HG02870 (cell line): ENCODE measurements at regions not wholly inside any gene's neighbourhood (a gene's known extent, or its start where the extent isn't known, plus 50 kb on each side); places are given as distances from the start of the nearest gene placed in this dataset.

Source experiments
- ATAC-seq: cut with Tn5 transposase; IDR thresholded peaks from one replicate; pipeline ENCODE4 v1.9.1; 2021; ENCODE audit warnings: mild to moderate bottlenecking, moderate library complexity; ENCODE audit not compliant: unreplicated experiment

GRCh38 chr19:31962561-31962996 lies 382.8 kb upstream of the ZNF507 start:
- ATAC-seq: no peak

- no peak for ATAC-seq
These were observed 381.7 kb upstream of the ZNF507 start for GRCh38 chr19:31963746-31964145.

GRCh38 chr19:31969016-31969415 lies 376.4 kb upstream of the ZNF507 start:
- ATAC-seq: no peak

GRCh38 chr19:31970027-31970461 lies 375.4 kb upstream of the ZNF507 start:
- no peak for ATAC-seq

- ATAC-seq: no peak
These were observed 371.1 kb upstream of the ZNF507 start for GRCh38 chr19:31974290-31974689.

- ATAC-seq: no peak
These were observed 370.5 kb upstream of the ZNF507 start for GRCh38 chr19:31974941-31975340.

GRCh38 chr19:31975461-31975860 lies 369.9 kb upstream of the ZNF507 start:
- ATAC-seq: no peak

GRCh38 chr19:31976775-31977536 lies 368.5 kb upstream of the ZNF507 start:
- ATAC-seq: no peak

- no peak for ATAC-seq
These were observed 366.0 kb upstream of the ZNF507 start for GRCh38 chr19:31979362-31979761.

GRCh38 chr19:31979949-31980670 lies 365.3 kb upstream of the ZNF507 start:
- ATAC-seq: no peak

- ATAC-seq: no peak
These were observed 364.6 kb upstream of the ZNF507 start for GRCh38 chr19:31980796-31981195.

GRCh38 chr19:31981545-31981944 lies 363.9 kb upstream of the ZNF507 start:
- ATAC-seq: no peak

GRCh38 chr19:31983647-31984046 lies 361.8 kb upstream of the ZNF507 start:
- no peak for ATAC-seq

- ATAC-seq: no peak
These were observed 360.3 kb upstream of the ZNF507 start for GRCh38 chr19:31985001-31985605.

- ATAC-seq: no peak
These were observed 358.5 kb upstream of the ZNF507 start for GRCh38 chr19:31986951-31987350.

GRCh38 chr19:31988256-31988655 lies 357.2 kb upstream of the ZNF507 start:
- no peak for ATAC-seq

- no peak for ATAC-seq
These were observed 353.3 kb upstream of the ZNF507 start for GRCh38 chr19:31991984-31992655.

GRCh38 chr19:31992750-31993149 lies 352.7 kb upstream of the ZNF507 start:
- no peak for ATAC-seq

- no peak for ATAC-seq
These were observed 349.9 kb upstream of the ZNF507 start for GRCh38 chr19:31995546-31995945.

- no peak for ATAC-seq
These were observed 335.3 kb upstream of the ZNF507 start for GRCh38 chr19:32010071-32010470.

GRCh38 chr19:32012206-32012605 lies 333.2 kb upstream of the ZNF507 start:
- no peak for ATAC-seq
